PC-3 (cell line): ENCODE measurements at regions not wholly inside any gene's neighbourhood (a gene's known extent, or its start where the extent isn't known, plus 50 kb on each side); places are given as distances from the start of the nearest gene placed in this dataset.

Experiments
- ATAC-seq: fragments of 200-7000 bp; cut with Tn5 transposase; 2 replicates; pipeline ENCODE4 v1.9.1; 2020; ENCODE audit warnings: mild to moderate bottlenecking, moderate library complexity
- BruUV-seq: library from RNA; stranded (reverse); fragments of 400-500 nt; replicated peaks from 2 replicates; lab custom pipeline; 2021; lab: Mats Ljungman, UMichigan
- CTCF ChIA-PET: fragments of 300-600 bp; sonication (Branson Sonifier 250); formaldehyde crosslinking; loops from one replicate; lab custom pipeline; 2022; ENCODE audit warnings: antibody characterized with exemption; lab: Charles Lee
- POLR2A ChIA-PET: fragments of 300-600 bp; sonication (Branson Sonifier 250); formaldehyde crosslinking; loops from one replicate; lab custom pipeline; 2022; ENCODE audit warnings: antibody characterized with exemption; ENCODE audit not compliant: unreplicated experiment; lab: Charles Lee
- DNase-seq: peaks from one replicate; pipeline ENCODE4 v3.0.0-alpha.2; 2015
- H2AFZ ChIP-seq: fragments of 300-600 bp; sonication (generic); 2 replicates; pipeline ENCODE4 v1.6.0; 2016; ENCODE audit warnings: antibody characterized with exemption, low read length
- H3F3A ChIP-seq: fragments of 300-600 bp; sonication (generic); one replicate; pipeline ENCODE4 v1.6.0; 2017; ENCODE audit warnings: antibody characterized with exemption, low read length, control low read depth, mild to moderate bottlenecking; ENCODE audit not compliant: unreplicated experiment
- H3K27ac ChIP-seq: fragments of 300-600 bp; sonication (generic); 2 replicates; pipeline ENCODE4 v1.5.1; 2016; ENCODE audit warnings: mild to moderate bottlenecking, low read length
- H3K27me3 ChIP-seq: fragments of 300-600 bp; sonication (generic); 2 replicates; pipeline ENCODE4 v1.6.1; 2016; ENCODE audit warnings: low read length, mixed read lengths
- H3K36me3 ChIP-seq: fragments of 300-600 bp; sonication (generic); 2 replicates; pipeline ENCODE4 v1.6.1; 2016; ENCODE audit warnings: low read depth, mixed run types, low read length, mixed read lengths
- H3K4me1 ChIP-seq: fragments of 300-600 bp; sonication (generic); 2 replicates; pipeline ENCODE4 v1.5.1; 2016; ENCODE audit warnings: low read length; ENCODE audit not compliant: insufficient read depth
- H3K4me2 ChIP-seq: fragments of 300-600 bp; sonication (generic); 2 replicates; pipeline ENCODE4 v1.6.0; 2016; ENCODE audit warnings: low read length
- H3K4me3 ChIP-seq: fragments of 300-600 bp; sonication (generic); 2 replicates; pipeline ENCODE4 v1.5.1; 2016; ENCODE audit warnings: mild to moderate bottlenecking, low read length, mixed read lengths
- H3K79me2 ChIP-seq: fragments of 300-600 bp; sonication (generic); 2 replicates; pipeline ENCODE4 v1.6.1; 2017; ENCODE audit warnings: low read length, mixed read lengths
- H3K9ac ChIP-seq: fragments of 300-600 bp; sonication (generic); 2 replicates; pipeline ENCODE4 v1.6.0; 2016; ENCODE audit warnings: mild to moderate bottlenecking, low read length
- H3K9me2 ChIP-seq: fragments of 300-600 bp; sonication (generic); replicated peaks from 2 replicates; pipeline ENCODE4 v1.6.1; 2016; ENCODE audit warnings: mixed run types, low read length, mixed read lengths
- H3K9me3 ChIP-seq: fragments of 300-600 bp; sonication (generic); 2 replicates; pipeline ENCODE4 v1.6.1; 2016; ENCODE audit warnings: low read length, mixed read lengths
- H4K20me1 ChIP-seq: fragments of 300-600 bp; sonication (generic); 2 replicates; pipeline ENCODE4 v1.6.1; 2016; ENCODE audit warnings: low read length, mixed read lengths
- EZH2 ChIP-seq: fragments of 300-600 bp; sonication (generic); IDR thresholded peaks from one replicate; pipeline ENCODE4 v1.6.1; 2017; ENCODE audit warnings: antibody characterized with exemption, mild to moderate bottlenecking, low read length; ENCODE audit not compliant: unreplicated experiment
- EZH2phosphoT487 ChIP-seq: fragments of 300-600 bp; sonication (generic); IDR thresholded peaks from 2 replicates; pipeline ENCODE4 v1.6.1; 2018; ENCODE audit warnings: mild to moderate bottlenecking, antibody characterized with exemption, low read length, borderline replicate concordance
- intact Hi-C: fragments of 100-400 bp; cut with micrococcal nuclease; formaldehyde crosslinking; loops from 2 replicates; pipeline ENCODE4 v1.9.0; 2023
- TF ChIP-seq, protein P1 (sequence below): fragments of 300-600 bp; sonication (generic); conservative IDR thresholded peaks from 2 replicates; pipeline ENCODE4 v1.5.1; 2017; ENCODE audit warnings: antibody characterized with exemption, low read depth, mild to moderate bottlenecking, low read length

DNA sequence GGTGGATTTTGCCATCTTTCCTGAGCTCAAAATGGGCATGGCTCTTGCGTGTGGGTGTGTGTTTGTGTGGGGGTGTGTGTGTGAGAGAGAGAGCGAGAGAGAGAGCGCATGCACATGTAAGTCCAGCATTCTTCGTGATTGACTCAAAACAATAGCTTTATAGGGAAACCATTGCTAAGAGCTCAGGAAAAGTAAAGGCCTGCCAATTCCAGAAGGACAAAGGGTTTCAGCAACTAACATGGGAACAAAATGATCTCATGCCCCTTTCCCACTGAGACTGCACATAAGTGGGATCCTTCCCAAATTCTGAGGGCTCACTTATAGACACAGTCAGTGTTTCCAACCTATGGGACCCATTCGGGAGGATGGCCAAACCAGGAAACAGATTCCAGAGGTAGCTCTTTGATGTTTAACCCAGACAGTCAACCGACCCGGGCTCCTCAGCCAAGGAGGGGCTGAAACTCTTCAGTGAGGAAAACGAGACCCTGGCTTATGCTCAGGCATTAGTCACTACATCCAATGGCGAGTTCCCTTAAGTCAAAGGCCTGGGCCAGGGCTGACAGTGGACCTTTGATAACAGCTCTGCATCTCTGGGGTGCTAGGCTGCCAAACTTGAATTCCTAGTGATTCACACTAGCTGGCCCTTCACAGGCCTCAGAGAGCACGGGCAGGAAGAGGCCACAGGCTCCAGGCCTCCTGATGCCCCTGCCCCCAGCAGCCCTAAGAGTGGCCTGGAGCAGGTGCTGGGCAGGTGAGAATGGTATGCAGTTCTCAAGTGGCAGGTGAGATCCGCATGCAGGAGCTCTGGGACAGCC lies 305.0 kb upstream of the C2CD4B start:
- H3F3A ChIP-seq, result no peaks in the 10 kb centered on the region
- no peaks in the 10 kb centered on the region for H3K36me3 ChIP-seq
- BruUV-seq, result no TSS peak
- no peak overlapping the region for H3K9ac ChIP-seq
- DNase-seq, result peak; percentile 37
- no peaks in the 10 kb centered on the region for H3K79me2 ChIP-seq
- no peaks in the 10 kb centered on the region for H4K20me1 ChIP-seq
- ChIA-PET CTCF (no interaction called here), POLR2A (no interaction called here)
- H3K27ac ChIP-seq, result no peak overlapping the region
- no peak overlapping the region for H3K4me2 ChIP-seq
- TF ChIP-seq, protein P1, sequence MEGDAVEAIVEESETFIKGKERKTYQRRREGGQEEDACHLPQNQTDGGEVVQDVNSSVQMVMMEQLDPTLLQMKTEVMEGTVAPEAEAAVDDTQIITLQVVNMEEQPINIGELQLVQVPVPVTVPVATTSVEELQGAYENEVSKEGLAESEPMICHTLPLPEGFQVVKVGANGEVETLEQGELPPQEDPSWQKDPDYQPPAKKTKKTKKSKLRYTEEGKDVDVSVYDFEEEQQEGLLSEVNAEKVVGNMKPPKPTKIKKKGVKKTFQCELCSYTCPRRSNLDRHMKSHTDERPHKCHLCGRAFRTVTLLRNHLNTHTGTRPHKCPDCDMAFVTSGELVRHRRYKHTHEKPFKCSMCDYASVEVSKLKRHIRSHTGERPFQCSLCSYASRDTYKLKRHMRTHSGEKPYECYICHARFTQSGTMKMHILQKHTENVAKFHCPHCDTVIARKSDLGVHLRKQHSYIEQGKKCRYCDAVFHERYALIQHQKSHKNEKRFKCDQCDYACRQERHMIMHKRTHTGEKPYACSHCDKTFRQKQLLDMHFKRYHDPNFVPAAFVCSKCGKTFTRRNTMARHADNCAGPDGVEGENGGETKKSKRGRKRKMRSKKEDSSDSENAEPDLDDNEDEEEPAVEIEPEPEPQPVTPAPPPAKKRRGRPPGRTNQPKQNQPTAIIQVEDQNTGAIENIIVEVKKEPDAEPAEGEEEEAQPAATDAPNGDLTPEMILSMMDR, result no peak
- TF ChIP-seq EZH2 (no peak), EZH2phosphoT487 (no peak)
- H2AFZ ChIP-seq, result no peak overlapping the region
- H3K27me3 ChIP-seq, result no peaks in the 10 kb centered on the region
- H3K9me2 ChIP-seq, result no peaks in the 10 kb centered on the region
- H3K4me1 ChIP-seq, result peaks cover 10% of the 10 kb centered on the region; the same call in 1 of the 2 replicates
- no peak overlapping the region for H3K4me3 ChIP-seq
- ATAC-seq, result no peak
- H3K9me3 ChIP-seq, result no peaks in the 10 kb centered on the region
- intact Hi-C loops, result no loop called here

DNA sequence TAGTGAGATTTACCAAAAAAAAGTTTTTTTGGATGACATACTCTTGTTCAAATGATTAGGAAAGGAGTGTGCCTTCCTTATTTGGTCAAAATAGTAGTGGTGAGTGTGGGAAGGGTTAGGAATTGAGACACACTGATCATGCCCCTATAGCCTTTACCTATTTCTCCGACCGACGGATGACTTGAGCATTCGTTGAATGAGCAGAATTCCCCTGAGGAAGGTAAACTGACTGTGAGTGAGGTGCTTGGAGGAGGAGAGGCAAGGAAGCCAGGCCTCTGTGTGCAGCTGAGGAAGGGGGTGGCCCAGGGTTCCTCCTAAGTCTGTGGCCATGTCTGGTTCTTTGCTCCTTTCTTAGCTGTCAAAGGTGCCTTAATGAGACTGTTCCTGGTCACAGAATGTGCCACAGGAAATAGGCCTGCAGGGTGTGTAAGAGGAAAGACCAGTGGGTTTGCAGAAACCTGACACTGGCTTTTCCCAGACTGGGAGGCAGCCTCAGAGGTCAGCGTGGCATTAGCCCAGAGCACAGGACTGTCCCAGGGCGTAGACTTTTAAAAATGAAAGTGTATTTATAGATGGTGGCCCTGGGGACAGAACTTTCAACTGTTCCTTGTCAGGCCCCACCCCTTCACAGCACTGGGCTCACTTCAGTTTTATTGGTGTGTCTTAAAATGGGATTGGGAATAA lies 307.7 kb upstream of the C2CD4B start:
- POLR2A ChIA-PET, result no interaction called here
- intact Hi-C loops, result no loop called here
- H3K9ac ChIP-seq, result no peak overlapping the region
- H3K4me1 ChIP-seq, result peaks cover 10% of the 10 kb centered on the region; the same call in 1 of the 2 replicates
- no peaks in the 10 kb centered on the region for H3K9me2 ChIP-seq
- H3K27ac ChIP-seq, result no peak overlapping the region
- no peaks in the 10 kb centered on the region for H3K36me3 ChIP-seq
- no peaks in the 10 kb centered on the region for H3K27me3 ChIP-seq
- no peak overlapping the region for H2AFZ ChIP-seq
- H3K4me2 ChIP-seq, result peak overlapping the region; percentile 6
- TF ChIP-seq EZH2, result no peak
- TF ChIP-seq, protein P1, result no peak
- TF ChIP-seq EZH2phosphoT487, result no peak
- ATAC-seq (peak; percentile 84), DNase-seq (peak; percentile 38)
- H3K79me2 ChIP-seq, result no peaks in the 10 kb centered on the region
- H3F3A ChIP-seq, result no peaks in the 10 kb centered on the region
- BruUV-seq, result no TSS peak
- H3K4me3 ChIP-seq, result no peak overlapping the region
- H4K20me1 ChIP-seq, result no peaks in the 10 kb centered on the region
- H3K9me3 ChIP-seq, result no peaks in the 10 kb centered on the region
- CTCF ChIA-PET, result no interaction called here
